Astrocyte (in vitro differentiated cells and primary cell): ENCODE measurements at regions not wholly inside any gene's neighbourhood (a gene's known extent, or its start where the extent isn't known, plus 50 kb on each side); places are given as distances from the start of the nearest gene placed in this dataset.

Source experiments
- DNase-seq: peaks from one replicate; pipeline ENCODE4 v3.0.0-alpha.2; 2010; ENCODE audit warnings: low read depth
- FAIRE-seq: peaks from 2 replicates; lab custom pipeline; 2011; peaks lifted over from hg19 to GRCh38; lab: Jason Lieb, UNC
- H2AFZ ChIP-seq: 2 replicates; pipeline ENCODE4 v1.6.0; 2012; ENCODE audit warnings: low read depth, low read length, inconsistent platforms
- H3K27ac ChIP-seq: 2 replicates; pipeline ENCODE4 v1.5.1; 2011; ENCODE audit warnings: low read depth, low read length, inconsistent platforms
- H3K27me3 ChIP-seq: 2 replicates; pipeline ENCODE4 v1.6.0; 2011; ENCODE audit warnings: low read length, inconsistent platforms; ENCODE audit not compliant: insufficient read depth
- H3K36me3 ChIP-seq: 2 replicates; pipeline ENCODE4 v1.5.1; 2011; ENCODE audit warnings: low read length, inconsistent platforms; ENCODE audit not compliant: insufficient read depth
- H3K4me1 ChIP-seq: 2 replicates; pipeline ENCODE4 v1.5.1; 2011; ENCODE audit warnings: low read length, inconsistent platforms; ENCODE audit not compliant: insufficient read depth
- H3K4me2 ChIP-seq: 2 replicates; pipeline ENCODE4 v1.6.0; 2012; ENCODE audit warnings: low read length, inconsistent platforms
- H3K4me3 ChIP-seq: 2 replicates; pipeline ENCODE4 v1.5.1; 2011; ENCODE audit warnings: low read depth, mild to moderate bottlenecking, low read length, inconsistent platforms; ENCODE audit not compliant: insufficient read depth
- H3K79me2 ChIP-seq: 2 replicates; pipeline ENCODE4 v1.6.0; 2012; ENCODE audit warnings: mild to moderate bottlenecking, low read length, inconsistent platforms; ENCODE audit not compliant: insufficient read depth
- H3K9ac ChIP-seq: 2 replicates; pipeline ENCODE4 v1.6.0; 2012; ENCODE audit warnings: mild to moderate bottlenecking, low read length, inconsistent platforms
- H3K9me3 ChIP-seq: 2 replicates; pipeline ENCODE4 v1.5.1; 2012; ENCODE audit warnings: low read depth, mild to moderate bottlenecking, low read length, inconsistent platforms; ENCODE audit not compliant: insufficient read depth
- H4K20me1 ChIP-seq: 2 replicates; pipeline ENCODE4 v1.6.0; 2012; ENCODE audit warnings: low read length, inconsistent platforms; ENCODE audit not compliant: insufficient read depth
- H3K27ac Mint-ChIP-seq: one replicate; pipeline ENCODE4 v1.8.0; 2021; ENCODE audit warnings: mild to moderate bottlenecking, mixed read lengths; ENCODE audit not compliant: unreplicated experiment
- H3K27me3 Mint-ChIP-seq: one replicate; pipeline ENCODE4 v1.8.0; 2021; ENCODE audit warnings: low read depth, mixed read lengths; ENCODE audit not compliant: unreplicated experiment
- H3K36me3 Mint-ChIP-seq: one replicate; pipeline ENCODE4 v1.8.0; 2021; ENCODE audit warnings: low read depth, mixed read lengths; ENCODE audit not compliant: unreplicated experiment
- H3K4me1 Mint-ChIP-seq: one replicate; pipeline ENCODE4 v1.8.0; 2021; ENCODE audit warnings: low read depth, mixed read lengths; ENCODE audit not compliant: unreplicated experiment
- H3K4me3 Mint-ChIP-seq: one replicate; pipeline ENCODE4 v1.8.0; 2021; ENCODE audit warnings: mild to moderate bottlenecking, moderate library complexity, mixed read lengths; ENCODE audit not compliant: unreplicated experiment
- H3K9me3 Mint-ChIP-seq: one replicate; pipeline ENCODE4 v1.8.0; 2021; ENCODE audit warnings: mild to moderate bottlenecking, mixed read lengths; ENCODE audit not compliant: unreplicated experiment
- EZH2 ChIP-seq: IDR thresholded peaks from 2 replicates; pipeline ENCODE4 v1.6.1; 2012; ENCODE audit warnings: mild to moderate bottlenecking, low read length, inconsistent platforms; ENCODE audit not compliant: insufficient read depth
- TF ChIP-seq, protein P1 (sequence below): IDR thresholded peaks from 2 replicates; pipeline ENCODE4 v1.5.1; 2011; ENCODE audit warnings: low read depth, mild to moderate bottlenecking, inconsistent platforms, low read length, moderate library complexity; ENCODE audit not compliant: insufficient read depth

DNA sequence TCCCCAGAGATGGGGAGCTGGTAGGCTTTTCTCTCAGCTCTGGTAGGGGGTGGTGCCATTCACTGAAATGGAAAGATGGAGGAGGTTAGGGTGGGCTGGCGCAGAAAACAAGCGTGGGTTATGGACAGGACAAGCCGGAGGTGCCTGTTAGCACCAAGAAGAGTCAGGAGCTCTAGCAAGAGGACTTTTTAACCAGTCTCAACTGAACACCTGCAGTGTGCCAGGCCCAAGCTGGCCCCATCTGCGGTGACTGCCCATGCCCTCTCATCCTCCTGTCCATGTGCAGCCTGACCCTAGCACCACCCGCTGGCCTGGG is 254.4 kb downstream of the RHOU start:
- TF ChIP-seq EZH2: no peak
- TF ChIP-seq, protein P1, sequence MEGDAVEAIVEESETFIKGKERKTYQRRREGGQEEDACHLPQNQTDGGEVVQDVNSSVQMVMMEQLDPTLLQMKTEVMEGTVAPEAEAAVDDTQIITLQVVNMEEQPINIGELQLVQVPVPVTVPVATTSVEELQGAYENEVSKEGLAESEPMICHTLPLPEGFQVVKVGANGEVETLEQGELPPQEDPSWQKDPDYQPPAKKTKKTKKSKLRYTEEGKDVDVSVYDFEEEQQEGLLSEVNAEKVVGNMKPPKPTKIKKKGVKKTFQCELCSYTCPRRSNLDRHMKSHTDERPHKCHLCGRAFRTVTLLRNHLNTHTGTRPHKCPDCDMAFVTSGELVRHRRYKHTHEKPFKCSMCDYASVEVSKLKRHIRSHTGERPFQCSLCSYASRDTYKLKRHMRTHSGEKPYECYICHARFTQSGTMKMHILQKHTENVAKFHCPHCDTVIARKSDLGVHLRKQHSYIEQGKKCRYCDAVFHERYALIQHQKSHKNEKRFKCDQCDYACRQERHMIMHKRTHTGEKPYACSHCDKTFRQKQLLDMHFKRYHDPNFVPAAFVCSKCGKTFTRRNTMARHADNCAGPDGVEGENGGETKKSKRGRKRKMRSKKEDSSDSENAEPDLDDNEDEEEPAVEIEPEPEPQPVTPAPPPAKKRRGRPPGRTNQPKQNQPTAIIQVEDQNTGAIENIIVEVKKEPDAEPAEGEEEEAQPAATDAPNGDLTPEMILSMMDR: no peak
- Histone ChIP-seq H3K9me3 (no peaks in the 10 kb centered on the region), H2AFZ (no peak overlapping the region), H3K9ac (no peak overlapping the region), H3K79me2 (no peaks in the 10 kb centered on the region), H4K20me1 (no peaks in the 10 kb centered on the region), H3K36me3 (no peaks in the 10 kb centered on the region), H3K4me2 (no peak overlapping the region), H3K27ac (no peak overlapping the region), H3K4me1 (no peaks in the 10 kb centered on the region), H3K4me3 (no peak overlapping the region), H3K27me3 (peaks cover 2% of the 10 kb centered on the region)
- no peak for DNase-seq
- Mint-ChIP-seq H3K27me3 (peaks cover 26% of the 10 kb centered on the region), H3K27ac (no peak overlapping the region), H3K36me3 (peaks cover 2% of the 10 kb centered on the region), H3K9me3 (peaks cover 2% of the 10 kb centered on the region), H3K4me1 (no peaks in the 10 kb centered on the region), H3K4me3 (no peak overlapping the region)
- FAIRE-seq: no peak

DNA sequence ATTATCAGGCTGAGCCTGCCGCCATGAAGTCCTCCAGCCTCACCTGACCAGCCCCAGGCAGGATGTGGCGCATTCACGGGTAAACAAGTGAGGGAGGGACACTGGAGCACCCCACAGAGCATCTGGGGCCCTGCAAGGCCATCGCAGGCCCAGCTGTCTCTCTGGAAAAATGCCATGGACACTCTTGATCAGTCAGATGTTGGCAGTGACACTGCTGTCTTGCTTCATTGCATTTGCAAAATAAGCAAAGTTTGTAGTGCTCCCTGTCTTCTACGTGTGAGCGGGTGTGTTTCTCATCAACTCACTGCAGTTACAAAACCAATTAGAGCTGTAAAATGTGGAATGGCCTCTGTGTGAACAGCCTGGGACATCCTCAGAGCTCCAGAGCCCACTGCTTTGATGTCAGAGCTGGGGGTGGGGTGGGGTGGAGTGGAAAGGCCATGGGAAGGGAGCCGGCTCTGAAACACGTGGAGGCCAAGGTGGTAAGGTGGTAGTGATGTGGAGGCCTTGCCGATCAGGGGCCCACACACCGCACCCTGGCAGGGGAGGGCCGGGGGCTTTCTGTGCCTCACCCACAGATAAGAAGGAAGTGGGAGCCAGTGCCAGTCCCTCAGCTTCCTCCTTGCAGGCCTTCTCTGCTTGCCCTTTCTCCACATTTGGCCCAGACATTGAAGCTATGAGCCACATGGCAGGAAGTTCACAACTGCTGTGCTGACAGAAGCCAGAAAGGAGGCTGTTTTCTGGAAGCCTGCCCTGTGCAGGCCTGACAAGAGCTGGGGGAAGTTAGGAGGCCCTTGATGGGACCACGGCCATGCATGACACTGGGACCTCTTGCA is 254.9 kb downstream of the RHOU start:
- Histone ChIP-seq H3K36me3 (no peaks in the 10 kb centered on the region), H4K20me1 (no peaks in the 10 kb centered on the region), H3K4me1 (no peaks in the 10 kb centered on the region), H2AFZ (no peak overlapping the region), H3K9me3 (no peaks in the 10 kb centered on the region), H3K79me2 (no peaks in the 10 kb centered on the region), H3K9ac (no peak overlapping the region), H3K4me3 (no peak overlapping the region), H3K27me3 (peaks cover 2% of the 10 kb centered on the region), H3K4me2 (no peak overlapping the region), H3K27ac (no peak overlapping the region)
- no peak for TF ChIP-seq EZH2
- no peak overlapping the region for H3K27ac Mint-ChIP-seq
- DNase-seq: no peak
- no peak overlapping the region for H3K4me3 Mint-ChIP-seq
- peaks cover 2% of the 10 kb centered on the region for H3K36me3 Mint-ChIP-seq
- no peaks in the 10 kb centered on the region for H3K4me1 Mint-ChIP-seq
- peaks cover 2% of the 10 kb centered on the region for H3K9me3 Mint-ChIP-seq
- peaks cover 22% of the 10 kb centered on the region for H3K27me3 Mint-ChIP-seq
- FAIRE-seq: no peak

DNA sequence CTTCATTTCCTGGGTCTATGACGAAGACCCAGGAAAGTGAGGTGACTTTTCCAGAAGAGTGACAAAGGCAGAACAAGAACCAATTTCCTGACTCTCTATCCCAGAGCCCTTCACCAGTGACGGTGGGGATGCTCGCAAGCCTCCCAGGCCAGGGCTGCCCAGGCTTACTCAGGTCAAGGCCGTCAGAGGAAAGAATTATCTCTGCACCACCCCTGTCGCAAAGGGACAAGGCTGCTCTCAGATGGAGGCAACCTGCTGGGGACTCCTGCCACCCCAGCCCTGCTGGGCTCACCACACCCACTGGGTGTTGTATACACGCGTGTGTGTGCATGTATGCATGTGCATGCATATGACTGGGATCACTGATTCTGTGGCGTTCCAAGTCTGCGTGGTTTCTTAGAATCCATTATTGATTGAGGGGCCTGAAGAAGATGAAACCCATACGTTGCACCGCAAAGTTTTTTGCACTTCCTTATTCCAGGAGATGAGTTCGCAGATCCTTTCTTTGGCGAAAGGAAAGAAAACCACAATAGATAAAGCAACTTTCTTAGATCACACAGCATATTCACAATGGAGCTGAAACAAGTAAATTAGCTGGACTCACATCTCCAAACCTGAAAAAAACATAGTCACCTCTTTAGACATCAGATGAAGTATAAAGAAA is 255.8 kb downstream of the RHOU start:
- Mint-ChIP-seq H3K4me3 (no peak overlapping the region), H3K27ac (no peak overlapping the region), H3K27me3 (peaks cover 19% of the 10 kb centered on the region), H3K9me3 (peaks cover 2% of the 10 kb centered on the region), H3K36me3 (peaks cover 2% of the 10 kb centered on the region), H3K4me1 (no peaks in the 10 kb centered on the region)
- no peak for DNase-seq
- Histone ChIP-seq H4K20me1 (no peaks in the 10 kb centered on the region), H3K9ac (no peak overlapping the region), H2AFZ (no peak overlapping the region), H3K4me1 (no peaks in the 10 kb centered on the region), H3K79me2 (no peaks in the 10 kb centered on the region), H3K9me3 (no peaks in the 10 kb centered on the region), H3K36me3 (no peaks in the 10 kb centered on the region), H3K27ac (no peak overlapping the region), H3K4me3 (no peak overlapping the region), H3K4me2 (no peak overlapping the region), H3K27me3 (no peaks in the 10 kb centered on the region)
- no peak for FAIRE-seq
- no peak for TF ChIP-seq EZH2
- TF ChIP-seq, protein P1: no peak
